ENCODE measurements at regions not wholly inside any gene's neighbourhood (a gene's known extent, or its start where the extent isn't known, plus 50 kb on each side); places are given as distances from the start of the nearest gene placed in this dataset.

DNA sequence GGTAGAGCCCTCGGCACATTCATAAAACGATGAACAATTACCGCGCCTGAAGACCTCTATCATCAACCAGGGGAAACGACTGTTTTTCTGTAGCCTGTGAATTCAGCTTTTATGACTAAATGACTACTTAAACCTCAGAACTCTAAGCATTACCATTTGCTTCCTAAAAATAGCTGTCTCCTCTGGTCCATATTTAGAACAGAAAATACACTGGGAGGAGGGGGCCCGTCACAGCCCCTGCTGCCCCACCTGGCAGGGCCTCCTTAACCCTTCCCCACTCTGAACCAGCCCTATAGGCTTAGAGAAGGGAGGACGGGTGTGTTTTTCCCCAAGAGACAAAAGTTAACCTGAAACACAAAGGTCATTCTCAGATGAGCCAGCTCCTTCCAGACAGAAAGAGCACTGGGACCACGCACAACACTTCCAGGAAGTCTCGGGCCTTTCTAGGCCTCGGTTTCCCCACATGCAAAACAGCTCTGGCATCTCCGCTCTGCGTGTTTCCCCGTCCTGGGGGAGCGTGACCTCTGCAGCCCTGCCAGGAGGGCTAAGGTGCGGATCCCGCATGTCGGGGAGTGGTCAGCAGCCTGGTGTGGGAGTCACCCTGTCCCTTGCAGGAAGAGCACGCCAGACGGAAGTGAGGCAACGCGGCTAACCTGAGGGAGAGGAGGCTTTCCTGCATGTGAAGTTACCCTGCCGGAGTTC lies 193.9 kb downstream of the DLL1 start:
- H3K27ac ChIP-seq (ENCODE audit: low read depth, low read length): no peak overlapping the region
- no peaks in the 10 kb centered on the region for H3K36me3 ChIP-seq (ENCODE audit: insufficient read depth, low read length)
- H3K27me3 ChIP-seq (ENCODE audit: insufficient read depth, low read length): no peaks in the 10 kb centered on the region
- no peaks in the 10 kb centered on the region for H4K20me1 ChIP-seq (ENCODE audit: insufficient read depth, low read length)
- TF ChIP-seq, protein P1, sequence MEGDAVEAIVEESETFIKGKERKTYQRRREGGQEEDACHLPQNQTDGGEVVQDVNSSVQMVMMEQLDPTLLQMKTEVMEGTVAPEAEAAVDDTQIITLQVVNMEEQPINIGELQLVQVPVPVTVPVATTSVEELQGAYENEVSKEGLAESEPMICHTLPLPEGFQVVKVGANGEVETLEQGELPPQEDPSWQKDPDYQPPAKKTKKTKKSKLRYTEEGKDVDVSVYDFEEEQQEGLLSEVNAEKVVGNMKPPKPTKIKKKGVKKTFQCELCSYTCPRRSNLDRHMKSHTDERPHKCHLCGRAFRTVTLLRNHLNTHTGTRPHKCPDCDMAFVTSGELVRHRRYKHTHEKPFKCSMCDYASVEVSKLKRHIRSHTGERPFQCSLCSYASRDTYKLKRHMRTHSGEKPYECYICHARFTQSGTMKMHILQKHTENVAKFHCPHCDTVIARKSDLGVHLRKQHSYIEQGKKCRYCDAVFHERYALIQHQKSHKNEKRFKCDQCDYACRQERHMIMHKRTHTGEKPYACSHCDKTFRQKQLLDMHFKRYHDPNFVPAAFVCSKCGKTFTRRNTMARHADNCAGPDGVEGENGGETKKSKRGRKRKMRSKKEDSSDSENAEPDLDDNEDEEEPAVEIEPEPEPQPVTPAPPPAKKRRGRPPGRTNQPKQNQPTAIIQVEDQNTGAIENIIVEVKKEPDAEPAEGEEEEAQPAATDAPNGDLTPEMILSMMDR (IDR thresholded peaks at IDR 0.05; ENCODE audit: insufficient read depth, low read depth, low read length): no peak
- TF ChIP-seq EZH2 (IDR thresholded peaks at IDR 0.05; ENCODE audit: insufficient read depth, low read length): no peak
- Mint-ChIP-seq H3K4me3 (ENCODE audit: unreplicated experiment) (no peak overlapping the region), H3K27ac (ENCODE audit: unreplicated experiment) (no peak overlapping the region), H3K27me3 (ENCODE audit: low read depth, unreplicated experiment) (peaks cover 42% of the 10 kb centered on the region), H3K9me3 (ENCODE audit: unreplicated experiment) (peaks cover 9% of the 10 kb centered on the region), H3K36me3 (ENCODE audit: low read depth, unreplicated experiment) (peaks cover 6% of the 10 kb centered on the region), H3K4me1 (ENCODE audit: low read depth, unreplicated experiment) (peaks cover 7% of the 10 kb centered on the region)
- H3K9ac ChIP-seq (ENCODE audit: low read length): no peak overlapping the region
- H3K4me2 ChIP-seq (ENCODE audit: low read length): no peak overlapping the region
- H3K79me2 ChIP-seq (ENCODE audit: insufficient read depth, low read length): no peaks in the 10 kb centered on the region
- FAIRE-seq: no peak
- no peak overlapping the region for H3K4me3 ChIP-seq (ENCODE audit: insufficient read depth, low read depth, low read length)
- peaks cover 14% of the 10 kb centered on the region for H3K9me3 ChIP-seq (ENCODE audit: insufficient read depth, low read depth, low read length)
- H3K4me1 ChIP-seq (ENCODE audit: insufficient read depth, low read length): no peaks in the 10 kb centered on the region
- no peak for DNase-seq (ENCODE audit: low read depth)
- H2AFZ ChIP-seq (ENCODE audit: low read depth, low read length): no peak overlapping the region

DNA sequence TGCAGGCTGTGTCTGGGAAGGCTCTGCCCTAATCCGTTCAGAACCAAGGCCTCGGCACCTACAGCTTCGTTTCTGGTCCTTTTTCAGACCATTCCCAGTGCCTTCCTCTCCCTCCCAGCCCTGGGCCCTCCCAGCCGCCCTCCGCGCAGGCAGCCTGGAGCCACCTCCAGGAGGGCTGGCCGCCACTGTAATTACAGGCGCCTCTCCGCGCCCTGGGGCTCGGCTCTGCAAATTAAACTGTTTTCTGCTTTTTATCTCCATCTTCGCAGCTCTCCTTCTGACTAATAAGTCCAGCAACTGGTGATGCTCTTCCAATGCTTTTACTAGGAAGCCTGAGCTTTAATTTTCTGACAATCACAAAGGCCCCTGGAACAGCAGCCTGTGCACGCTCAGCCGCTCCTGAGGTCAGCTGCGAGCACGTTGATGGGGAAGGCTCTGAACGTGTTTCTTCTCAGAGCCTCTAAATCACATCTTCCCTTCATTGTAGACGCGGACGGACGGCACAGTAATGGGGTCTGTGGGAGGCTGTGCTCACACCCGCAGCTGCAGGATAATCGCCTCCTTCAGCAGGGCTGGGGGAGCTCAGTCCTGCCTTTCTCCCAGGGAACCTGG lies 194.6 kb downstream of the DLL1 start:
- Histone ChIP-seq H3K27ac (ENCODE audit: low read depth, low read length) (no peak overlapping the region), H3K4me1 (ENCODE audit: insufficient read depth, low read length) (no peaks in the 10 kb centered on the region), H3K9me3 (ENCODE audit: insufficient read depth, low read depth, low read length) (peaks cover 14% of the 10 kb centered on the region), H4K20me1 (ENCODE audit: insufficient read depth, low read length) (no peaks in the 10 kb centered on the region), H3K9ac (ENCODE audit: low read length) (no peak overlapping the region), H3K4me2 (ENCODE audit: low read length) (no peak overlapping the region), H3K27me3 (ENCODE audit: insufficient read depth, low read length) (no peaks in the 10 kb centered on the region), H2AFZ (ENCODE audit: low read depth, low read length) (no peak overlapping the region), H3K36me3 (ENCODE audit: insufficient read depth, low read length) (no peaks in the 10 kb centered on the region), H3K4me3 (ENCODE audit: insufficient read depth, low read depth, low read length) (no peak overlapping the region), H3K79me2 (ENCODE audit: insufficient read depth, low read length) (no peaks in the 10 kb centered on the region)
- Mint-ChIP-seq H3K36me3 (ENCODE audit: low read depth, unreplicated experiment) (peaks cover 6% of the 10 kb centered on the region), H3K27me3 (ENCODE audit: low read depth, unreplicated experiment) (peaks cover 42% of the 10 kb centered on the region), H3K4me1 (ENCODE audit: low read depth, unreplicated experiment) (peaks cover 7% of the 10 kb centered on the region), H3K4me3 (ENCODE audit: unreplicated experiment) (no peak overlapping the region), H3K27ac (ENCODE audit: unreplicated experiment) (no peak overlapping the region), H3K9me3 (ENCODE audit: unreplicated experiment) (peaks cover 9% of the 10 kb centered on the region)
- DNase-seq (ENCODE audit: low read depth) (no peak), FAIRE-seq (no peak)
- no peak for TF ChIP-seq EZH2 (IDR thresholded peaks at IDR 0.05; ENCODE audit: insufficient read depth, low read length)
- TF ChIP-seq, protein P1 (IDR thresholded peaks at IDR 0.05; ENCODE audit: insufficient read depth, low read depth, low read length): no peak

Data from astrocyte (in vitro differentiated cells and primary cell).